HepG2 (cell line): ENCODE measurements at regions not wholly inside any gene's neighbourhood (a gene's known extent, or its start where the extent isn't known, plus 50 kb on each side); places are given as distances from the start of the nearest gene placed in this dataset.

Source experiments
- ATAC-seq: fragments of 200-7000 bp; cut with Tn5 transposase; 3 replicates; pipeline ENCODE4 v1.9.1; 2020; ENCODE audit warnings: mild to moderate bottlenecking, moderate library complexity
- BruUV-seq: library from RNA; stranded (reverse); fragments of 400-500 nt; replicated peaks from 2 replicates; lab custom pipeline; 2021; lab: Mats Ljungman, UMichigan
- CTCF ChIA-PET: fragments of 300-600 bp; formaldehyde crosslinking; extraction: SDS; loops from one replicate; lab custom pipeline; 2021; ENCODE audit warnings: low total read pairs, inconsistent platforms, low intra/inter-chr PET ratio; lab: Yijun Ruan, JAX
- POLR2A ChIA-PET: fragments of 350-600 bp; sonication (Branson Sonifier 250); formaldehyde crosslinking; loops from one replicate; lab custom pipeline; 2020; ENCODE audit warnings: antibody characterized with exemption, inconsistent platforms; lab: Yijun Ruan, JAX
- DNase-seq: peaks from one replicate; pipeline ENCODE4 v3.0.0-alpha.2; 2015; ENCODE audit warnings: low spot score
- FAIRE-seq: peaks from 3 replicates; lab custom pipeline; 2011; peaks lifted over from hg19 to GRCh38; lab: Jason Lieb, UNC
- H2AFZ ChIP-seq: one replicate; pipeline ENCODE4 v1.6.1; 2011; ENCODE audit warnings: low read length, inconsistent platforms
- H3K27ac ChIP-seq: fragments of 300-600 bp; 3 replicates; pipeline ENCODE4 v1.8.0; 2011; ENCODE audit warnings: mixed run types, mild to moderate bottlenecking, mixed read lengths, low read length, inconsistent platforms; ENCODE audit not compliant: insufficient read depth; ENCODE audit errors: extremely low read length
- H3K27me3 ChIP-seq, 2 experiments: fragments of 200-600 bp in 1 of 2; 2 replicates in 1 of 2; 3 replicates in 1 of 2; pipeline versions ENCODE4 v1.6.0 to v1.8.0; 2011; ENCODE audit warnings: low read length in 2 of 2, mild to moderate bottlenecking in 2 of 2, moderate library complexity in 2 of 2, inconsistent platforms in 1 of 2; ENCODE audit not compliant: insufficient read depth in 2 of 2, control insufficient read depth in 1 of 2
- H3K36me3 ChIP-seq, 2 experiments: fragments of 200-600 bp in 1 of 2; replicated peaks in 1 of 2; 2 replicates in 1 of 2; 3 replicates in 1 of 2; pipeline versions ENCODE4 v1.5.1 to v1.8.0; 2011; ENCODE audit warnings: low read length in 2 of 2, inconsistent platforms in 1 of 2; ENCODE audit not compliant: insufficient read depth in 2 of 2, control insufficient read depth in 1 of 2
- H3K4me1 ChIP-seq: 2 replicates; pipeline ENCODE4 v1.5.1; 2012; ENCODE audit warnings: low read length, inconsistent platforms; ENCODE audit not compliant: insufficient read depth
- H3K4me2 ChIP-seq: 2 replicates; pipeline ENCODE4 v1.6.0; 2011; ENCODE audit warnings: low read depth, low read length, inconsistent platforms
- H3K4me3 ChIP-seq, 3 experiments: fragments of 200-600 bp in 1 of 3; sonication (generic), shearing (Covaris generic) in 1 of 3; replicated peaks in 1 of 3; 2 replicates each; pipeline ENCODE4 v1.5.1; 2011 to 2016; ENCODE audit warnings: low read length in 3 of 3, inconsistent platforms in 2 of 3, low read depth in 2 of 3, mild to moderate bottlenecking in 2 of 3, control low read depth in 1 of 3, mixed read lengths in 1 of 3; ENCODE audit not compliant: insufficient read depth in 1 of 3
- H3K79me2 ChIP-seq: one replicate; pipeline ENCODE4 v1.6.1; 2011; ENCODE audit warnings: low read length, inconsistent platforms; ENCODE audit not compliant: insufficient read depth
- H3K9ac ChIP-seq: 2 replicates; pipeline ENCODE4 v1.6.0; 2011; ENCODE audit warnings: mild to moderate bottlenecking, low read depth, low read length, inconsistent platforms; ENCODE audit not compliant: insufficient read depth
- H3K9me3 ChIP-seq: 2 replicates; pipeline ENCODE4 v1.5.1; 2012; ENCODE audit warnings: mild to moderate bottlenecking, low read length
- H4K20me1 ChIP-seq: 2 replicates; pipeline ENCODE4 v1.6.0; 2011; ENCODE audit warnings: inconsistent platforms, mild to moderate bottlenecking, low read length, moderate library complexity; ENCODE audit not compliant: insufficient read depth
- ATF6 ChIP-seq: sonication (generic); formaldehyde crosslinking; conservative IDR thresholded peaks from 2 replicates; pipeline ENCODE4 v1.4.0; 2020; ENCODE audit warnings: missing genetic modification reagents
- CBX1 ChIP-seq: IDR thresholded peaks from one replicate; pipeline ENCODE4 v1.6.1; 2016; ENCODE audit warnings: antibody characterized with exemption, low read depth
- CHD4 ChIP-seq: fragments of 200-600 bp; sonication (generic); IDR thresholded peaks from 2 replicates; pipeline ENCODE4 v1.7.0; 2017; ENCODE audit warnings: mild to moderate bottlenecking, low read length, borderline replicate concordance
- FOSL2 ChIP-seq: sonication (generic); formaldehyde crosslinking; IDR thresholded peaks from 2 replicates; pipeline ENCODE4 v1.4.0; 2020; ENCODE audit warnings: missing genetic modification reagents
- HINFP ChIP-seq: sonication (generic); formaldehyde crosslinking; IDR thresholded peaks from 2 replicates; pipeline ENCODE4 v1.4.0; 2020; ENCODE audit warnings: low read depth, mild to moderate bottlenecking, missing genetic modification reagents
- HNRNPL ChIP-seq: fragments of 200-400 bp; formaldehyde crosslinking; IDR thresholded peaks from 2 replicates; pipeline ENCODE4 v1.6.1; 2017; ENCODE audit warnings: mild to moderate bottlenecking, low read depth, low read length
- JUND ChIP-seq: sonication (generic); formaldehyde crosslinking; IDR thresholded peaks from 2 replicates; pipeline ENCODE4 v1.8.0; 2022; ENCODE audit warnings: mild to moderate bottlenecking, missing genetic modification reagents
- MXD4 ChIP-seq: IDR thresholded peaks from 2 replicates; pipeline ENCODE4 v1.6.1; 2016; ENCODE audit warnings: mild to moderate bottlenecking, missing biosample characterization, missing genetic modification reagents
- PPARG ChIP-seq: conservative IDR thresholded peaks from 2 replicates; pipeline ENCODE4 v1.6.1; 2016; ENCODE audit warnings: missing biosample characterization, missing genetic modification reagents
- THAP8 ChIP-seq: sonication (generic); formaldehyde crosslinking; IDR thresholded peaks from 2 replicates; pipeline ENCODE4 v1.5.1; 2020; ENCODE audit warnings: missing genetic modification reagents, mild to moderate bottlenecking, borderline replicate concordance
- UBTF ChIP-seq: sonication (generic); formaldehyde crosslinking; IDR thresholded peaks from 2 replicates; pipeline ENCODE4 v1.4.0; 2020; ENCODE audit warnings: mild to moderate bottlenecking, missing genetic modification reagents
- ZNF232 ChIP-seq: sonication (generic); formaldehyde crosslinking; IDR thresholded peaks from 2 replicates; pipeline ENCODE4 v1.4.0; 2020; ENCODE audit warnings: missing genetic modification reagents, borderline replicate concordance
- ZNF350 ChIP-seq: sonication (generic); formaldehyde crosslinking; IDR thresholded peaks from 2 replicates; pipeline ENCODE4 v1.4.0; 2020; ENCODE audit warnings: mild to moderate bottlenecking, low read depth, missing genetic modification reagents, borderline replicate concordance
- ZNF468 ChIP-seq: sonication (generic); formaldehyde crosslinking; IDR thresholded peaks from 2 replicates; pipeline ENCODE4 v1.8.0; 2022; ENCODE audit warnings: mild to moderate bottlenecking, moderate library complexity, missing genetic modification reagents
- ZNF576 ChIP-seq: sonication (generic); formaldehyde crosslinking; IDR thresholded peaks from 2 replicates; pipeline ENCODE4 v1.4.0; 2020; ENCODE audit warnings: mild to moderate bottlenecking, missing genetic modification reagents
- ZNF691 ChIP-seq: sonication (generic); formaldehyde crosslinking; IDR thresholded peaks from 2 replicates; pipeline ENCODE4 v1.4.0; 2020; ENCODE audit warnings: missing genetic modification reagents, low read depth, mild to moderate bottlenecking, borderline replicate concordance
- ZNF720 ChIP-seq: sonication (generic); formaldehyde crosslinking; IDR thresholded peaks from 2 replicates; pipeline ENCODE4 v1.4.0; 2020; ENCODE audit warnings: missing genetic modification reagents
- ZNF790 ChIP-seq: sonication (generic); formaldehyde crosslinking; IDR thresholded peaks from 2 replicates; pipeline ENCODE4 v1.8.0; 2022; ENCODE audit warnings: missing genetic modification reagents, mild to moderate bottlenecking, borderline replicate concordance
- WGBS: methylation state at CpG from one replicate; pipeline ENCODE4 v1.1.6; 2017; ENCODE audit warnings: low lambda C conversion rate; 5-methylcytosine and 5-hydroxymethylcytosine counted together
- in situ Hi-C: cut with HindIII; loops from 2 replicates; pipeline ENCODE4 v1.10.0; 2017; ENCODE audit warnings: low pct_unique_long_range_greater_than_20kb; ENCODE audit not compliant: extremely low pct_ligation_motif_present
- intact Hi-C: fragments of 100-400 bp; cut with micrococcal nuclease; formaldehyde crosslinking; loops from one replicate; pipeline ENCODE4 v1.10.0; 2022; ENCODE audit not compliant: unreplicated experiment

- H3K27me3 ChIP-seq = no peaks in the 10 kb centered on the region
- intact Hi-C loops (no loop called here), in situ Hi-C loops (no loop called here)
- no peaks in the 10 kb centered on the region for H3K4me1 ChIP-seq
- POLR2A ChIA-PET = no interaction called here
- CTCF ChIA-PET = no interaction called here
- no peak for ATAC-seq
- H4K20me1 ChIP-seq = no peaks in the 10 kb centered on the region
- H3K9ac ChIP-seq = no peak overlapping the region
- no peak overlapping the region for H2AFZ ChIP-seq
- H3K9me3 ChIP-seq = peaks cover 84% of the 10 kb centered on the region
- H3K79me2 ChIP-seq = no peaks in the 10 kb centered on the region
- FAIRE-seq = no peak
- WGBS = 0% methylated on average over 4 of the region's 4 CpGs
- no peak overlapping the region for H3K4me2 ChIP-seq
- BruUV-seq = no TSS peak
- H3K4me3 ChIP-seq = no peak overlapping the region
- no peak overlapping the region for H3K27ac ChIP-seq
- DNase-seq = no peak
- no peaks in the 10 kb centered on the region for H3K36me3 ChIP-seq
- TF ChIP-seq HNRNPL (no peak), MXD4 (CRISPR knock-in tag) (no peak), ATF6 (no peak), ZNF576 (CRISPR knock-in tag) (no peak), ZNF691 (no peak), JUND (no peak), ZNF232 (CRISPR knock-in tag) (no peak), HINFP (no peak), CBX1 (no peak), ZNF350 (CRISPR knock-in tag) (no peak), ZNF790 (no peak), FOSL2 (CRISPR knock-in tag) (no peak), CHD4 (no peak), ZNF468 (CRISPR knock-in tag) (no peak), PPARG (no peak), ZNF720 (CRISPR knock-in tag) (no peak), UBTF (CRISPR knock-in tag) (no peak), THAP8 (CRISPR knock-in tag) (no peak)
Measured at GRCh38 chr16:64745258-64745930, 376.5 kb downstream of the CDH11 start.
